HG02763 (cell line): ENCODE measurements at regions not wholly inside any gene's neighbourhood (a gene's known extent, or its start where the extent isn't known, plus 50 kb on each side); places are given as distances from the start of the nearest gene placed in this dataset.

Experiments
- ATAC-seq: cut with Tn5 transposase; IDR thresholded peaks from one replicate; pipeline ENCODE4 v1.9.1; 2021; ENCODE audit warnings: mild to moderate bottlenecking, moderate library complexity; ENCODE audit not compliant: unreplicated experiment

GRCh38 chr7:79877874-79878465 is 256.7 kb upstream of the GNAI1 start:
- ATAC-seq = no peak

GRCh38 chr7:79876848-79877252 is 257.8 kb upstream of the GNAI1 start:
- no peak for ATAC-seq

GRCh38 chr7:79874797-79875196 is 259.8 kb upstream of the GNAI1 start:
- no peak for ATAC-seq

- no peak for ATAC-seq
Observed at GRCh38 chr7:79872176-79872575, 262.5 kb upstream of the GNAI1 start.

- no peak for ATAC-seq
Observed at GRCh38 chr7:79868010-79868409, 266.6 kb upstream of the GNAI1 start.

GRCh38 chr7:79862447-79863210 is 272.0 kb upstream of the GNAI1 start:
- no peak for ATAC-seq

GRCh38 chr7:79855172-79855571 is 279.5 kb upstream of the GNAI1 start:
- no peak for ATAC-seq

GRCh38 chr7:79854621-79855020 is 280.0 kb upstream of the GNAI1 start:
- ATAC-seq = no peak

GRCh38 chr7:79837915-79838314 is 296.7 kb upstream of the GNAI1 start:
- no peak for ATAC-seq

- no peak for ATAC-seq
Observed at GRCh38 chr7:79833616-79834015, 301.0 kb upstream of the GNAI1 start.

- ATAC-seq = no peak
Observed at GRCh38 chr7:79828866-79829265, 305.8 kb upstream of the GNAI1 start.

- no peak for ATAC-seq
Observed at GRCh38 chr7:79823246-79823951, 311.2 kb upstream of the GNAI1 start.

GRCh38 chr7:79822620-79823240 is 311.9 kb upstream of the GNAI1 start:
- ATAC-seq = no peak

GRCh38 chr7:79820387-79820786 is 314.2 kb upstream of the GNAI1 start:
- ATAC-seq = no peak

GRCh38 chr7:79810916-79811315 is 323.7 kb upstream of the GNAI1 start:
- no peak for ATAC-seq

GRCh38 chr7:79806161-79806734 is 328.4 kb upstream of the GNAI1 start:
- ATAC-seq = no peak

GRCh38 chr7:79790656-79791262 is 337.3 kb upstream of the MAGI2 start:
- no peak for ATAC-seq

GRCh38 chr7:79789584-79790345 is 336.3 kb upstream of the MAGI2 start:
- no peak for ATAC-seq

GRCh38 chr7:79787623-79788022 is 334.2 kb upstream of the MAGI2 start:
- no peak for ATAC-seq

GRCh38 chr7:79787096-79787495 is 333.6 kb upstream of the MAGI2 start:
- no peak for ATAC-seq
